ENCODE measurements at regions not wholly inside any gene's neighbourhood (a gene's known extent, or its start where the extent isn't known, plus 50 kb on each side); places are given as distances from the start of the nearest gene placed in this dataset.

- TF ChIP-seq CTCF (IDR thresholded peaks at IDR 0.05; ENCODE audit: low read length), result no peak
- TF ChIP-seq EZH2 (IDR thresholded peaks at IDR 0.05; ENCODE audit: borderline replicate concordance, low read length), result no peak
Observed at GRCh38 chrX:86910602-86911311, 606.8 kb upstream of the KLHL4 start.
